ENCODE measurements at regions not wholly inside any gene's neighbourhood (a gene's known extent, or its start where the extent isn't known, plus 50 kb on each side); places are given as distances from the start of the nearest gene placed in this dataset.

GRCh38 chr9:91158946-91159345 is 202.8 kb downstream of the AUH start:
- TF ChIP-seq TAF1 (IDR thresholded peaks at IDR 0.05; ENCODE audit: borderline replicate concordance, low read depth, low read length) = no peak
- no peak for TF ChIP-seq POLR2A (IDR thresholded peaks at IDR 0.05; ENCODE audit: low read depth, low read length)
- TF ChIP-seq POLR2AphosphoS5 (IDR thresholded peaks at IDR 0.05; ENCODE audit: low read depth, low read length) = no peak
- DNase-seq (ENCODE audit: insufficient read length) (no peak), FAIRE-seq (no peak)

GRCh38 chr9:91159664-91160121 is 202.0 kb downstream of the AUH start:
- DNase-seq (ENCODE audit: insufficient read length) (no peak), FAIRE-seq (no peak)
- no peak for TF ChIP-seq POLR2A (IDR thresholded peaks at IDR 0.05; ENCODE audit: low read depth, low read length)
- TF ChIP-seq POLR2AphosphoS5 (IDR thresholded peaks at IDR 0.05; ENCODE audit: low read depth, low read length) = no peak
- no peak for TF ChIP-seq TAF1 (IDR thresholded peaks at IDR 0.05; ENCODE audit: borderline replicate concordance, low read depth, low read length)

GRCh38 chr9:91160181-91160580 is 201.5 kb downstream of the AUH start:
- FAIRE-seq (no peak), DNase-seq (ENCODE audit: insufficient read length) (no peak)
- TF ChIP-seq POLR2AphosphoS5 (IDR thresholded peaks at IDR 0.05; ENCODE audit: low read depth, low read length) (no peak), POLR2A (IDR thresholded peaks at IDR 0.05; ENCODE audit: low read depth, low read length) (no peak), TAF1 (IDR thresholded peaks at IDR 0.05; ENCODE audit: borderline replicate concordance, low read depth, low read length) (no peak)

GRCh38 chr9:91160599-91161464 is 200.9 kb downstream of the AUH start:
- TF ChIP-seq POLR2A (IDR thresholded peaks at IDR 0.05; ENCODE audit: low read depth, low read length) (no peak), POLR2AphosphoS5 (IDR thresholded peaks at IDR 0.05; ENCODE audit: low read depth, low read length) (no peak), TAF1 (IDR thresholded peaks at IDR 0.05; ENCODE audit: borderline replicate concordance, low read depth, low read length) (no peak)
- DNase-seq (ENCODE audit: insufficient read length) (no peak), FAIRE-seq (no peak)

GRCh38 chr9:91161465-91162300 is 200.0 kb downstream of the AUH start:
- TF ChIP-seq POLR2A (IDR thresholded peaks at IDR 0.05; ENCODE audit: low read depth, low read length) (no peak), TAF1 (IDR thresholded peaks at IDR 0.05; ENCODE audit: borderline replicate concordance, low read depth, low read length) (no peak), POLR2AphosphoS5 (IDR thresholded peaks at IDR 0.05; ENCODE audit: low read depth, low read length) (no peak)
- FAIRE-seq (no peak), DNase-seq (ENCODE audit: insufficient read length) (no peak)

GRCh38 chr9:91162311-91162710 is 199.4 kb downstream of the AUH start:
- no peak for DNase-seq (ENCODE audit: insufficient read length)
- no peak for FAIRE-seq

GRCh38 chr9:91162784-91163443 is 198.8 kb downstream of the AUH start:
- no peak for TF ChIP-seq POLR2AphosphoS5 (IDR thresholded peaks at IDR 0.05; ENCODE audit: low read depth, low read length)
- no peak for TF ChIP-seq TAF1 (IDR thresholded peaks at IDR 0.05; ENCODE audit: borderline replicate concordance, low read depth, low read length)
- TF ChIP-seq POLR2A (IDR thresholded peaks at IDR 0.05; ENCODE audit: low read depth, low read length) = no peak
- DNase-seq (ENCODE audit: insufficient read length) = peak; percentile 42

More at GRCh38 chr9:91162311-91162710, 199.4 kb downstream of the AUH start:
- TF ChIP-seq TAF1 (IDR thresholded peaks at IDR 0.05; ENCODE audit: borderline replicate concordance, low read depth, low read length) (no peak), POLR2A (IDR thresholded peaks at IDR 0.05; ENCODE audit: low read depth, low read length) (no peak), POLR2AphosphoS5 (IDR thresholded peaks at IDR 0.05; ENCODE audit: low read depth, low read length) (no peak)

GRCh38 chr9:91163444-91163772 is 198.3 kb downstream of the AUH start:
- FAIRE-seq (peak; percentile 79), DNase-seq (ENCODE audit: insufficient read length) (no peak)
- no peak for TF ChIP-seq TAF1 (IDR thresholded peaks at IDR 0.05; ENCODE audit: borderline replicate concordance, low read depth, low read length)
- no peak for TF ChIP-seq POLR2AphosphoS5 (IDR thresholded peaks at IDR 0.05; ENCODE audit: low read depth, low read length)
- TF ChIP-seq POLR2A (IDR thresholded peaks at IDR 0.05; ENCODE audit: low read depth, low read length) = no peak

More at GRCh38 chr9:91162784-91163443, 198.8 kb downstream of the AUH start:
- FAIRE-seq = peak; percentile 91

GRCh38 chr9:91163773-91164471 is 197.8 kb downstream of the AUH start:
- FAIRE-seq (no peak), DNase-seq (ENCODE audit: insufficient read length) (no peak)
- no peak for TF ChIP-seq POLR2AphosphoS5 (IDR thresholded peaks at IDR 0.05; ENCODE audit: low read depth, low read length)
- TF ChIP-seq POLR2A (IDR thresholded peaks at IDR 0.05; ENCODE audit: low read depth, low read length) = no peak
- TF ChIP-seq TAF1 (IDR thresholded peaks at IDR 0.05; ENCODE audit: borderline replicate concordance, low read depth, low read length) = no peak
